HCT116 (cell line): ENCODE measurements at regions not wholly inside any gene's neighbourhood (a gene's known extent, or its start where the extent isn't known, plus 50 kb on each side); places are given as distances from the start of the nearest gene placed in this dataset.

Experiments
- ATF3 ChIP-seq: IDR thresholded peaks from 2 replicates; pipeline ENCODE4 v1.6.1; 2012
- CTCF ChIP-seq, 3 experiments: fragments of 200-600 bp in 1 of 3; sonication (generic) in 1 of 3; IDR thresholded peaks in 2 of 3; conservative IDR thresholded peaks in 1 of 3; 2 replicates each; pipeline ENCODE4 v1.5.1; 2012 to 2017; ENCODE audit warnings: low read depth in 2 of 3, low read length in 2 of 3, antibody characterized with exemption in 1 of 3, borderline replicate concordance in 1 of 3, control low read depth in 1 of 3, mild to moderate bottlenecking in 1 of 3, mixed read lengths in 1 of 3, mixed run types in 1 of 3, moderate library complexity in 1 of 3; ENCODE audit not compliant: insufficient read depth in 1 of 3
- JUND ChIP-seq: IDR thresholded peaks from 2 replicates; pipeline ENCODE4 v1.6.1; 2012
- ZBTB33 ChIP-seq: IDR thresholded peaks from 2 replicates; pipeline ENCODE4 v1.6.1; 2011; ENCODE audit warnings: mild to moderate bottlenecking, low read length, moderate library complexity; ENCODE audit not compliant: insufficient replicate concordance; ENCODE audit errors: extremely low read depth
- ZNF274 ChIP-seq: fragments of 200-500 bp; sonication (Bioruptor generic); IDR thresholded peaks from 2 replicates; pipeline ENCODE4 v1.6.1; 2014; ENCODE audit warnings: mild to moderate bottlenecking, low read depth, low read length, inconsistent platforms

GRCh38 chr12:107405436-107405835 is 280.2 kb upstream of the PWP1 start:
- TF ChIP-seq ZNF274 (no peak), CTCF (IDR thresholded peaks at IDR 0.05 in 2 of 3, conservative IDR thresholded peaks at IDR 0.05 in 1 of 3; ENCODE audit: borderline replicate concordance in 1 of 3, insufficient read depth in 1 of 3, low read depth in 2 of 3, low read length in 2 of 3) (no peak), ZBTB33 (no peak), JUND (no peak), ATF3 (no peak)
